C4-2B (cell line): ENCODE measurements at regions not wholly inside any gene's neighbourhood (a gene's known extent, or its start where the extent isn't known, plus 50 kb on each side); places are given as distances from the start of the nearest gene placed in this dataset.

Experiments
- H3K27ac ChIP-seq: fragments of 450-650 bp; 2 replicates; pipeline ENCODE4 v1.5.1; 2017
- ZFX ChIP-seq: fragments of 450-650 bp; IDR thresholded peaks from 2 replicates; pipeline ENCODE4 v1.6.1; 2017
- TF ChIP-seq, protein P1 (sequence below): fragments of 450-650 bp; conservative IDR thresholded peaks from 2 replicates; pipeline ENCODE4 v1.5.1; 2017; ENCODE audit warnings: mild to moderate bottlenecking

DNA sequence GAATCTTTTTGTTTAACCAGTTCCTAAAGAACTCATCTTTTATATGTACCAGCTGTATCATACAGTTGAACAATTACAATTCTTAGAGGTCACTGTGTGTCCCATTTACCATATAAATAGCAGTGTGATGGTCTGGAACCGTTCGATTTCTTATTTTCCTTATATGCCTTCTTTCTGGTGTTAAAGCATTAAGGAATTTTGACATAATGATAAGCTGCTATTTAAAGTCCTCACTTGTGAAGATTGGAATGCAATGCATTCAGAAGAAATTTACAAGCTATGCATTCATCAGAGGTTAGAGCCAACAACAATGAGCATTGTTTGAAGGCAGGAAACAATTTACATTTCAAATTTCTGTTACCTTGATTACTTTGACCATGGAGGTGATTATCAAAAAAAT is 80.0 kb upstream of the PRICKLE1 start:
- TF ChIP-seq ZFX = no peak
- TF ChIP-seq, protein P1, sequence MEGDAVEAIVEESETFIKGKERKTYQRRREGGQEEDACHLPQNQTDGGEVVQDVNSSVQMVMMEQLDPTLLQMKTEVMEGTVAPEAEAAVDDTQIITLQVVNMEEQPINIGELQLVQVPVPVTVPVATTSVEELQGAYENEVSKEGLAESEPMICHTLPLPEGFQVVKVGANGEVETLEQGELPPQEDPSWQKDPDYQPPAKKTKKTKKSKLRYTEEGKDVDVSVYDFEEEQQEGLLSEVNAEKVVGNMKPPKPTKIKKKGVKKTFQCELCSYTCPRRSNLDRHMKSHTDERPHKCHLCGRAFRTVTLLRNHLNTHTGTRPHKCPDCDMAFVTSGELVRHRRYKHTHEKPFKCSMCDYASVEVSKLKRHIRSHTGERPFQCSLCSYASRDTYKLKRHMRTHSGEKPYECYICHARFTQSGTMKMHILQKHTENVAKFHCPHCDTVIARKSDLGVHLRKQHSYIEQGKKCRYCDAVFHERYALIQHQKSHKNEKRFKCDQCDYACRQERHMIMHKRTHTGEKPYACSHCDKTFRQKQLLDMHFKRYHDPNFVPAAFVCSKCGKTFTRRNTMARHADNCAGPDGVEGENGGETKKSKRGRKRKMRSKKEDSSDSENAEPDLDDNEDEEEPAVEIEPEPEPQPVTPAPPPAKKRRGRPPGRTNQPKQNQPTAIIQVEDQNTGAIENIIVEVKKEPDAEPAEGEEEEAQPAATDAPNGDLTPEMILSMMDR = no peak
- H3K27ac ChIP-seq = no peak overlapping the region

DNA sequence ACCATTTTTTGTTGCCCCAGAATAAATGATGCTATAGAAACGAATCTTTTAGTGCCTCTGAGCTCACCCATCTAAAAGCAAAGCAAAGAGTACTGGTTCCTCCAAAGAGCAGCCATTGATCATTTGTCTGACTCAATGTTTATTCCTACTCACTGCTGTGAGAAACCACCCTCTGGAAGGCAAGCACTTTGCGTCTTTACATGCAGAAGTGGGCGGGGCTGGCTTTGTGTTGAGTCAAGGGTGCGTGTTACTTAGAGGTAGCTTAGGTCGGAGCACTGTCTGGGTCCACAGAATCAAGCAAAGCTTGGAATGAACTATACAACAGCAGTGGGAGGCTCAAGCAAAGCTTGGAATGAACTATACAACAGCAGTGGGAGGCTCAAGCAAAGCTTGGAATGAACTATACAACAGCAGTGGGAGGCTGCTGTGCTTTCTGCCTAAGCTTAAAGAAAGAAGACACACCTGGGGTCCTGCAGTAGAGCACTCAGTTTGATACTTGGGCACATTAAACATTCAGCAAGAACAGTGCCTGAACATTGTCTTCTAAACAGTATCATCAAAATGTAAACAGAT is 77.2 kb upstream of the PRICKLE1 start:
- TF ChIP-seq, protein P1 = no peak
- TF ChIP-seq ZFX = no peak
- H3K27ac ChIP-seq = no peak overlapping the region

DNA sequence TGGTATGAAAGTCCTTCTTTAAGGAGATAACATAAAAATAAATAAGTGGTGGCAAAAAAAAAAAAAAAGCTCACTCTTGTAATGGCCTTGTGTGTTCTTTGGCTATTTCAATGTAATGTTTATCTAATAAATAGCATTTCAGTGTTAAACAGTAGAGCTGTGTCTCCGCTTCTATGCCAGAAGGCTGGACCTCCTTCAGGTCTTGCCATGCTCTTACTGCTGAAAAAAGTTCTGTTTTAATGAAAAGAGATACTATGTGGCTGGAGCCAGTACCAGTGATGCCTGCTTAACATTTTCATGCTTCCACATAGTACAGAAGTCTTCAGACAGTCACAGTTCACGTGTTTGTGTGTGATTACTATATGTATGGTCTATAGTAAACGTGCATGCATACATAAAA is 74.1 kb upstream of the PRICKLE1 start:
- H3K27ac ChIP-seq = no peak overlapping the region
- TF ChIP-seq, protein P1 = no peak
- TF ChIP-seq ZFX = no peak

DNA sequence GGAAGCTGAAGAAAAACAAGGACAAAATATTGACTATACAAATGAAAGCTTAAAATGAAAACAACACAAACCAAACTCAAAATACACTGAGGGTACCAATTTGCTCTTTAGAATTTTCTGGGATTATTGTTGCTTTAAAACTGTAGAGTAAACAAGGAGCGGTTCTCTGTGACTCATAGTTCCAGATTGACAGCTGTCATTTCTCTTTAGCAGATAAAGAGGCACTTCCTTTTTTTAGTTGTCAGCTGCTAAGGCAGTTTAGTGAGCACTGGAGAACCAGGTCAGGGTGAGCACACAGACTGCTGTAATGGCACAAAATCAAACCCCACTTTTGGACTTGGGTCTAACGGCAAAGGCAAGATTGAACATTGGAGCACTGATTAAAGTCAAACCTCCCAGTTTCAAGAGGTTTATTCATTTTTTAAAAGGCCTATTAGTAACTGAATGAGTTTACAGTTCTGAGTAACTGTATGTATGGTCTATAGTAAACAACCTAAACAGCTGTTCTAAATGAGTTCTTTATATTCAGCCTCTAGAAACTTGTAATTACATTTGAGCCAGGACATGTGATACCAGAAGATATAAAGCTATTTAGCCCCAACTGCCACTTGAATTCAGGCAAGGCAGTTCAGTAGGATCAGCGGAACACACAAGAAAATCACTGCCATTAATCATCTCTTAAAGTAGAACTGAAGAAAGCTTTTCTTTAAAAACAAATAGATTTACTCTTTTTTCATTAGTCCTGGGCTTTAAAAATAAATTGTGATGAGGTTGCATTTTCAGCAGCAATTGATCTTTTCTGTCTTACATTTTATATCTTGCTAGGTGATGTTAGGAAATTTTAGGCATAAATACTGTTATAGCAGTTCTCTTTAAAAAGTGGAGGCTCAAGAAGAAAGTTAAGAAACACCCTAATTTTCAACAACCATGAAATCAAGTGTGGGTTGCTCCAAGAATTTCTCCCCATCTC is 71.7 kb upstream of the PRICKLE1 start:
- TF ChIP-seq ZFX = no peak
- TF ChIP-seq, protein P1 = no peak
- no peak overlapping the region for H3K27ac ChIP-seq

DNA sequence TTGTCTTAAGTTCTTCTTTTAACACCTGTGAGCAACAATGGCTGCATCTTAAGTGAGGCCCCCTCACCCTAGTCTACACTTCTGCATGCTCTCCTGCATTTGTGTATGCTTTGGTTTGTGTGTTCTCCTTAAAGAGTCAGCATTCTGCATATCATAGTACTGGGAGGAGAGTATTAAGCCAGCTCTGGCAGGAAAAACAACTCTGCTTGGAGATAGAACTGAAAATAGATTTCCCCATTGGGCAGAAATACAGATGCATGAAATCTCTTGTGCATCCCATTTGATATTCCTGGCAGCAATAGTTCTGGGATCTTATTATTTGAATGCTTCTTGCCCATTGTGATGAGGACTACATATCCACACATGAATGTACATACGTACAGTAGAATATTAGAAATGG is 70.6 kb upstream of the PRICKLE1 start:
- TF ChIP-seq, protein P1 = no peak
- no peak for TF ChIP-seq ZFX
- H3K27ac ChIP-seq = no peak overlapping the region

DNA sequence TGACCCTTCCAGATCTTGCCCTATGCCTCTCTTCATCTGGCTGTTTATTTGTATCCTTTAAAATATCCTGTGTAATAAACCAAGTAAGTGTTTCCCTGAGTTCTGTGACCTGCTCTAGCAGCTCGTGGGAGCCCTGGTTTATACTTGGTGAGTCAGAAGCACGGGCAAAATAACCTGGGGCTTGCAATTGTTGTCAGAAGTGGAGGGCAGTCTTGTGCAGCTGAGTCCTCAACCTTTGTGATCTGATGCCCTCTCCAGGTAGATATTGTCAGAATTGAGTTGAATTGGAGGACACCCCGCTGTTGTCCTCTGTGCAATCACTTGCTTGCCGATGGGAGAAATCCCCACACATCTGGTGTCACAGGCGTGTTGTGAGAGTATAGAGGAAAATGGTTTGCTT is 62.5 kb upstream of the PRICKLE1 start:
- TF ChIP-seq ZFX = no peak
- TF ChIP-seq, protein P1 = no peak
- no peak overlapping the region for H3K27ac ChIP-seq

DNA sequence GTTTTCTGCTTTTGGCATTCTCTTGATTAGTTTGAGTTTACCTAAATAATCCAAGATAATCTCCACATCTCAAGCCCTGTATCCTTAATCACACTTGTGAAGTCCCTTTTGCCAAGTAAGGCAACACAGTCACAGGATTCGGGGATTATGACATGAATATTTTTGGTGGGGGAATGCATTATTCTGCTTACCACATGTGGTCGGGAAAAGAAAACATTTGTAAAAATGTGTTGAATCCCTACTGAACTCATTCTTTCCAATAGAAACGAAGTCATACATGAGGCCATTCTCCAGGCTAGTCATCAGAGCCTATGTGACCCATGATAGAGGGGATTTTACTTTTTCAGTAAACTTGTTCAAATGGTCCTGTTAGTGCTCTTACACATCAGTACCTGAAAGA is 58.5 kb upstream of the PRICKLE1 start:
- TF ChIP-seq ZFX = no peak
- TF ChIP-seq, protein P1 = no peak
- no peak overlapping the region for H3K27ac ChIP-seq
